Activated T-helper 2 cell treated with anti-CD3 and anti-CD28 coated beads, Interferon-gamma antibody, Interleukin-2, Interleukin-4, amounts not matched to agents 10 μg/mL and 5 μg/mL and 100 μg/mL, durations not matched to agents 14 hours and 24 hours and 36 hours (primary cell): ENCODE measurements at regions not wholly inside any gene's neighbourhood (a gene's known extent, or its start where the extent isn't known, plus 50 kb on each side); places are given as distances from the start of the nearest gene placed in this dataset.

Experiments
- DNase-seq: peaks from one replicate; pipeline ENCODE4 v3.0.0; 2021; ENCODE audit warnings: low spot score
- H3K27ac Mint-ChIP-seq: one replicate; pipeline ENCODE4 v1.8.0; 2021; ENCODE audit warnings: mixed read lengths
- H3K27me3 Mint-ChIP-seq: one replicate; pipeline ENCODE4 v1.8.0; 2021; ENCODE audit warnings: low read depth, mixed read lengths
- H3K36me3 Mint-ChIP-seq: one replicate; pipeline ENCODE4 v1.8.0; 2021; ENCODE audit warnings: low read depth, mixed read lengths
- H3K4me1 Mint-ChIP-seq: one replicate; pipeline ENCODE4 v1.8.0; 2021; ENCODE audit warnings: low read depth, mixed read lengths
- H3K4me3 Mint-ChIP-seq: one replicate; pipeline ENCODE4 v1.8.0; 2021; ENCODE audit warnings: low read depth, mild to moderate bottlenecking, moderate library complexity, mixed read lengths
- H3K9me3 Mint-ChIP-seq: one replicate; pipeline ENCODE4 v1.8.0; 2021; ENCODE audit warnings: mixed read lengths
- intact Hi-C: fragments of 100-400 bp; cut with micrococcal nuclease; formaldehyde crosslinking; loops from one replicate; pipeline ENCODE4 v1.15.1; 2023

DNA sequence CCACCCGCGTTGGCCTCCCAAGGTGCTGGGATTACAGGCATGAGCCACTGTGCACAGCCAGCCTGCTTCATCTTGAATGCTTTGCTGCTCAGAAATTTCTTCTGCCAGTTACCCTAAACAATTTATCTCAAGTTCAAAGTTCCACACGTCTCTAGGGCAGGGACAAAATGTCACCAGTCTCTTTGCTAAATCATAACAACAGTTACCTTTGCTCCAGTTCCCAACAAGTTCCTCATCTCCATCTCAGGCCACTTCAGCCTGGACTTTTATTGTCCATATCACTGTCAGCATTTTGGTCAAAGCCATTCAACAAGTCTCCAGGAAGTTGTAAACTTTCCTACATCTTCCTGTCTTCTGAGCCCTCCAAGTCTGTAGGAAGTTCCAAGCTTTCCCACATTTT, 159.5 kb upstream of the DYRK2 start:
- Mint-ChIP-seq H3K27me3 (peaks cover 3% of the 10 kb centered on the region), H3K4me1 (peaks cover 7% of the 10 kb centered on the region), H3K4me3 (no peak overlapping the region), H3K9me3 (peaks cover 54% of the 10 kb centered on the region), H3K27ac (no peak overlapping the region), H3K36me3 (peaks cover 7% of the 10 kb centered on the region)
- intact Hi-C loops = no loop called here
- no peak for DNase-seq

DNA sequence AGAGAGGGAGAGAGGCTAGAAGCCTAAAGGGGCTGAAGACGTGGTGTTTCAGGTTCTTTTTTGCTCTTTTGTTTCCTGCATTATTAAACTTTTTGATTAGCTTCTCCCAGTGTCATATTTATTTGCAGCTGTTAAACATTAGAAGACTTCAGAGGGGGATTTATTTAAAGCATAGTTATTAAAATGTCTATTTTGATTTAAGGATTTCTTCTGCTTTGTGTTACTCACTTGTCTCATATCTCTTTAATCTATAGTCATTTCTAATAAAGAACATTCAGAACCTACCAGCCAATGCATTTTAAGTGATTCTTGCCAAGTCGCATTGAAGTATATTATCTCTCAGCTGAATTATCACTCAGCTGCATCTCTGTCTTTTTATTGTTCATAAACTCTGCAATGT, 152.0 kb upstream of the DYRK2 start:
- Mint-ChIP-seq H3K36me3 (no peaks in the 10 kb centered on the region), H3K4me3 (no peak overlapping the region), H3K9me3 (peaks cover 15% of the 10 kb centered on the region), H3K27me3 (peaks cover 17% of the 10 kb centered on the region), H3K27ac (no peak overlapping the region), H3K4me1 (no peaks in the 10 kb centered on the region)
- intact Hi-C loops = no loop called here
- no peak for DNase-seq

DNA sequence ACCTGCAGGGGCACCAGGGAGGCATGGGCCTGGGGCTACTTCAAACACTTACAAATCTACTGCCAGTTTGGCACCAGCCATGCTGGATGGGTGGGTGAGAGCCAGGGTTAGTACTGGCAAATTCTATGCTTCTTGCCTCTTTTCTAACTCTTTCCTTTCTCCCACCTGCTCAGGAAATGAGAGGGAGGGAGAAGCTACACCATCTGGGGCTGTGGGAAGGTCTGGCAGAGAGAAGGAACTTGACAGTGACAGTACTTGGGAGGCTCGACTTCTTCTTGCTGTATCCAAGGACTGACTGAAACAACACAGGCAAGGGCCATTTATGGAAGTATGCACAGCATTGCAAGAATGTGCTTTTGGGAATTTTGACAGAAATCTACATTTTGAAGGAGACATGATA, 149.6 kb upstream of the DYRK2 start:
- Mint-ChIP-seq H3K36me3 (no peaks in the 10 kb centered on the region), H3K4me3 (no peak overlapping the region), H3K4me1 (no peaks in the 10 kb centered on the region), H3K27ac (no peak overlapping the region), H3K27me3 (peaks cover 18% of the 10 kb centered on the region), H3K9me3 (no peaks in the 10 kb centered on the region)
- no peak for DNase-seq
- intact Hi-C loops = no loop called here

DNA sequence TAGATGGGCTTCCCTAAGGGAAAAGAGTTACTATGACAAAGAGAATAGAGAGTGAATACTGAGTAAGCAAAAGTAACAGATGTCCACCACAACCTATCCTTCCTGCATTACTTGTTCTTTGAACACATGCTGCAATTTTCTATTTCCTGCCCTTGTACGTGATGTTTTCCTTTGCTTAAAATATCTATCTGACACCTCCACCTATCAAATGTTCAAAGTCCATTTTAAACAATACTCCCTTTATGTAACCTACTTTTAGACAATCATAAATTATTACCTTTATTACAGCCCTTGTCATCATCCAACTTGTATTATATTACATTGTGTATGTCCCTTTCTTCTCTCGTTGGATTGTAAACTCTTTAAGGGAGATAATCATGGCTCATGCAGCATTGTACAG, 147.2 kb upstream of the DYRK2 start:
- Mint-ChIP-seq H3K9me3 (no peaks in the 10 kb centered on the region), H3K27ac (no peak overlapping the region), H3K4me1 (no peaks in the 10 kb centered on the region), H3K4me3 (no peak overlapping the region), H3K27me3 (peaks cover 11% of the 10 kb centered on the region), H3K36me3 (no peaks in the 10 kb centered on the region)
- intact Hi-C loops = no loop called here
- DNase-seq = no peak

DNA sequence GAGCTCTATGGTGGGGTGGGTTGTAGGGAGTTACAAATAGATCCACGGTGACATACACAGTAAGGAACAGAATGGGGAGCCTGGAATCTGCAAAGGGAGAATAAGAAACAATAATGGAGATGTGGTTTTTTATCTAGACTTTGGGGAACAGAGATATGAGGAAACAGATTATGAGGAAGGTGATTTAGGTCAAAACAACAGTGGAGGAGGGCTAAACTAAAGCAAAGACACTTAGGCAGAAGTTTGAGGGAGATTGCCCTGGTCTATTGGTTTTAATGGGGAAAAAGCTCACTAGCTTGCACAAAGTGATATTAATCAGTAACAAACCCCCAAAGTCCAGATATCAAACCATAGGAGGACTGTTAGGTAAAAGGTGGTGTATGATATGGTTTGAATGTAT, 144.5 kb upstream of the DYRK2 start:
- H3K9me3 Mint-ChIP-seq = no peaks in the 10 kb centered on the region
- no peak for DNase-seq
- no peak overlapping the region for H3K4me3 Mint-ChIP-seq
- no peaks in the 10 kb centered on the region for H3K4me1 Mint-ChIP-seq
- peaks cover 5% of the 10 kb centered on the region for H3K27me3 Mint-ChIP-seq
- no peak overlapping the region for H3K27ac Mint-ChIP-seq
- intact Hi-C loops = no loop called here
- no peaks in the 10 kb centered on the region for H3K36me3 Mint-ChIP-seq

DNA sequence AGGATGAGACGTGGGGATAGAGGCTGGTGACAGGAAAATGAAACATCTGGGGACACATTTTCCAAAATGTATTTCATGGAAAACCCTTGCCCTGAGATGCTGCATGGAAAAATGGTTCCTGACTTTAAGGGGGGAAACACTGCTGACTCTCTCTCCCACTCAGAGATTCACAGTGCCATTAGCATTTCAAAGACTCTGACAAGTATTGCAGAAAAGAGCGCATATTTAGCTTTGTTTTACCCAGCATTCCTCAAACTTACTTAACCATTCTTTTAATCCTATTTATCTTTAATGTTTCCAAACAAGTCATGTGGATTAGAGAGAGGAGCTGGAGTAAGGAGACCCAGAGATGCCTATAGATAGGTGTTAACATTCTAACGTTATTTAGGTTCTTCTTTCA, 141.8 kb upstream of the DYRK2 start:
- intact Hi-C loops = no loop called here
- Mint-ChIP-seq H3K9me3 (peaks cover 5% of the 10 kb centered on the region), H3K4me3 (no peak overlapping the region), H3K36me3 (no peaks in the 10 kb centered on the region), H3K27ac (no peak overlapping the region), H3K4me1 (no peaks in the 10 kb centered on the region), H3K27me3 (peaks cover 16% of the 10 kb centered on the region)
- DNase-seq = no peak

DNA sequence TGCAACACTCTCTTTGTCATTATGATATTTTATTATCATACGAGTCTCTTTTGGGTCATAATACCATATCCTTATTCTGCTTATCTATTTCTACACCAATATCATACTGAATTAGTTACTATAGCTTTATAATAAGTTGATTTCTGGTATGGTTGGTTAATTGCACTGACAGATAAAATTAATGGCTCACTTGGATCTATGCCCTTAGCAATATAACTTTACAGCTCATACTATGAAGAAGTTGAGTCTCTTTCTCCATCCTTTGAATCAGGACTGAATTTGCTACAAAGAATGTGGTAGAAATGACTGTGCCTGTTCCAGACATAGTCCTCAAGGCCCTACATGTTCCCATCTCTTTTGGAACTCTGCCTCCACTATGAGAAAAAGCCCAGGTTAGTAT, 139.7 kb upstream of the DYRK2 start:
- Mint-ChIP-seq H3K36me3 (no peaks in the 10 kb centered on the region), H3K4me1 (peaks cover 5% of the 10 kb centered on the region)

DNA sequence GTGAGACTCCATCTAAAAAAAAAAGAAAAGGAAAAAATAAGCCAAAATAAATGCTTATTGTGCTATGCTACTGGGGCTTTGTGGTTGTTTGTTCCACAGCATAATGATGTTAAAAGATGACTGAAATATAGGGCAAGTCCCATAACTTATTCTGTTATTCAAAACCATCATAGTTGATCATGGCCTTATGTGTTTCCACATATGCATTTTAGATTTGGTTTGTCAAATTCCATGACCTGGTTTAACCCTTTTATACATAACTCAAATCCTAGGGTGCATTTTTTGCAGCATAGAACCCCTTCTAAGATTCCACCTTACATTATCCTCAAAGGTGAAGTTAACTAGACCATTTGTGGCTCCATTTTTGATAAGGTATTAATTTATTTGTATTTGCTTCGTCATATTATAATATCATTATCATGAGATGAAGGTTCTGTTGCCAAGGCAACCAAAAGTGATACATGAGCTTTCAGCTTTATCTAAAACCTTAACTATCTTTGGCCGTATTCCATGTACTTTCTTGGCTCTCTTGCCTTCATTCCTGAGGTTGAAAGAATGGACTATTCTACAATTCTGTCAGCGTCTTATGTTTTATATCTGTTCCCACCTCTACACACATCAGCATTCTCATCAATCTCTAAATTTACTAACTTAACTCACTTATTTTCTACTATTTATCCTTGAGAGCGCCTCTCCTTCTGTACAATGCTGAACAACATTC, 138.7 kb upstream of the DYRK2 start:
- no peak overlapping the region for H3K4me3 Mint-ChIP-seq

More for the DNA sequence above, 139.7 kb upstream of the DYRK2 start:
- no peak overlapping the region for H3K27ac Mint-ChIP-seq
- peaks cover 14% of the 10 kb centered on the region for H3K27me3 Mint-ChIP-seq
- no peak overlapping the region for H3K4me3 Mint-ChIP-seq
- DNase-seq = no peak
- intact Hi-C loops = no loop called here
- peaks cover 8% of the 10 kb centered on the region for H3K9me3 Mint-ChIP-seq

DNA sequence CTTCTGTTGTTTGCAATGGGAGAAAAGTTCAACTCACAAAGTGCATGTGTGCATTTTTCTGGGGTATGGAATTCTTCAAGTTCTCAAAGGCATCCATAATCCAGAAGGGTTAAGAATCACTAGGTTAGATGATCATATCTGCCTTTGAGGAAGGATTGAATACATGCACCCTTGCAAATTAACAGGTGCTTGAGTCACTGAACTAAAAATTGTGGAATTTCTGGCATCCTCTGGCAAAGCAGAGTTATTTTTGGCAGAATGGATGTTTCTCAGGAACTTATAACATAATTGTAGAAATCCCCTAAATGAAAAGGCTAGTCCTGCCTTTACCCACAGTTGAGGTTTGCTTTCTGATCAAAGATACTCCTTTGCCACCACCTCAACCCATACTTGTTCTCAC, 136.5 kb upstream of the DYRK2 start:
- Mint-ChIP-seq H3K27me3 (peaks cover 14% of the 10 kb centered on the region), H3K27ac (no peak overlapping the region), H3K4me3 (no peak overlapping the region), H3K4me1 (peaks cover 25% of the 10 kb centered on the region), H3K36me3 (no peaks in the 10 kb centered on the region), H3K9me3 (peaks cover 8% of the 10 kb centered on the region)
- no peak for DNase-seq
- intact Hi-C loops = no loop called here

More for the DNA sequence above, 138.7 kb upstream of the DYRK2 start:
- H3K27ac Mint-ChIP-seq = no peak overlapping the region
- peaks cover 14% of the 10 kb centered on the region for H3K27me3 Mint-ChIP-seq
- DNase-seq = no peak
- peaks cover 6% of the 10 kb centered on the region for H3K4me1 Mint-ChIP-seq
- no peaks in the 10 kb centered on the region for H3K36me3 Mint-ChIP-seq
- H3K9me3 Mint-ChIP-seq = peaks cover 8% of the 10 kb centered on the region
- intact Hi-C loops = no loop called here

DNA sequence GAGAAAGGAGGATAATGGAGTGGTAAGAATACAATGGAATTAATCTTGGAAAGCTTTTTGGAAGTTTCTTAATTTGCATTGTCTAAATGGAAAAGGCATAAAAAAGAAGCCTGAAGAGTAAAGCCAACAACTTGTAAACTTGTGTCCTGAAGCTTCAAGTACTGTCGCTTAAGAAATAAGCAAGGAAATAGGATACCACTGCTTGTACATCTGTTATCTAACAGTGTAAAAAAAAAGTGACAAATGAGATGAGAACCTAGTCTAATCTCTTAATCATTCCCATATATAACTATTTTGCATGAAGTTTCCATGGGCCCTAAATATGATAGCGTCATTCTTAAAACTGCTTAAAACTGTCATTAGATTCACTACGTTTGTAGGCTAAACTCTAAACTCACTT, 134.0 kb upstream of the DYRK2 start:
- no peak overlapping the region for H3K4me3 Mint-ChIP-seq
- H3K4me1 Mint-ChIP-seq = peaks cover 27% of the 10 kb centered on the region
- H3K9me3 Mint-ChIP-seq = peaks cover 8% of the 10 kb centered on the region

DNA sequence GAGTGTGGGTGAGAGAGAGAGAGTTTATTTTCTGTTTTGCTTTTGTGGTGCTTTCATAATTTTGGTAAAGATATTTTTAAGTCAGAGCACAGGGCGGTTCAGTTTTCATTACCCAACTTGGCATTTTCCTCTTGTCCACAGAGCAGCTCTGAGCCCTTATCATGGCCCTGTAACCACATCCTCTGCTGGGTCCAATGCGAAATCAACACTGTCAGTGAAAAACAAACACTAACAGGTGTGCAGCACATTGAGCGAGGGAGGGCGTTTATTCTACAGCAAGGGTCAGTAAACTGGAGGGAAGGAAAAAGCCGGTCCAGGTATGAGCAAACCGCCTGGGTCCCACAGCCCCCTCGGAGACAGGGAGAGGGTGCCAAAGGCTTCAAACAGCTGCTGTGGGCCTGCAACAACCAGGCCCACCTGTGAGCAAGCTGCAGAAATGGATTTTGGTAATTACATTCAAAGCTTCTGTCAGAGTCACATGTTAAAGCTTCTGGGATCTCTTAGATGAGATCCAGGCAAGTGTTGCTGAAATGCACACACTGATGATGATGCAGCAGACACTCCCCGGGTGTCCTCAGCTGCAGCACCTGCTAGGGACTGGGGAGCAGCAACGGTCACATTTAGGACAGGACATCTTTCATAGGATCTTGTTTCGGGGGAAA, 132.7 kb upstream of the DYRK2 start:
- no peak overlapping the region for H3K27ac Mint-ChIP-seq
- H3K4me1 Mint-ChIP-seq = peaks cover 27% of the 10 kb centered on the region
- H3K36me3 Mint-ChIP-seq = no peaks in the 10 kb centered on the region
- intact Hi-C loops = no loop called here
- DNase-seq = peak; percentile 46
- peaks cover 10% of the 10 kb centered on the region for H3K27me3 Mint-ChIP-seq
- H3K4me3 Mint-ChIP-seq = peak overlapping the region; percentile 39
- H3K9me3 Mint-ChIP-seq = peaks cover 3% of the 10 kb centered on the region

More for the DNA sequence above, 134.0 kb upstream of the DYRK2 start:
- DNase-seq = no peak
- intact Hi-C loops = no loop called here
- no peak overlapping the region for H3K27ac Mint-ChIP-seq
- no peaks in the 10 kb centered on the region for H3K36me3 Mint-ChIP-seq
- H3K27me3 Mint-ChIP-seq = peaks cover 14% of the 10 kb centered on the region

DNA sequence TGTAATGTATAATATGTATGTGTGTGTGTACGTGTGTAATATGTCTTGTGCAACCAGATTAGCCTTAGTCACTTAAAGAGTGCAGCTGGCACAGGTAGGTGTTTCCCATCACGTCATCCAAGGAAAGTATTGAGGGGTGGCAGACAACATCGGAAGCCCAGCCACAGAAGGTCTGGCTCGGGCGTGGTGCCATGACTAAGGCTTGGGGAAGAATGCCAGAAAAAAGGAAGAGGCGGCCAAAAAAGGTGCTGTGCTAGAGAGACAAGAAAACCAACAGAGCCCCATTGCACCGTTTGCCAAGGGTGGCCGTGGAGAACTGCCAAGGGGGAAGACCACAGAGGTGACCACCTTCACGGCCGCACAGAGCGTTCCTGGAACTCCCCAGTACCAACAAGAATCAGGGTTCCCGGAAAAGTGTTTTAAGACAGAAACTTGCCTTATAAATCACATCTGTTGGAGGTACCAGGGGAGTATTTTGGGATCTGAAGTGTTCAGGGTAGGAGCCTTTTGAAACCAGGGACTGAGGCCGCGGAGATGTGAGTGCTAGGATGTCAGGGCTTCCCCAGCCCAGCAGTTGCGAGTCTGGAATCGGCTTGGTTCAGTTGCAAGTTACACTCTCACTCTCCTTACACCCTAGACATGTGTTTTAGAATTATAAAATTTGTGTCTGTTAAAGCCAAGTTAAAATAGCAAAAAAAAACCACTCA, 131.2 kb upstream of the DYRK2 start:
- Mint-ChIP-seq H3K36me3 (no peaks in the 10 kb centered on the region), H3K4me1 (peaks cover 25% of the 10 kb centered on the region), H3K27me3 (peaks cover 10% of the 10 kb centered on the region), H3K27ac (no peak overlapping the region), H3K4me3 (no peak overlapping the region), H3K9me3 (peaks cover 3% of the 10 kb centered on the region)
- DNase-seq = no peak
- intact Hi-C loops = no loop called here
